AG09309 (cell line): ENCODE measurements at regions not wholly inside any gene's neighbourhood (a gene's known extent, or its start where the extent isn't known, plus 50 kb on each side); places are given as distances from the start of the nearest gene placed in this dataset.

ENCODE experiments used
- DNase-seq: peaks from one replicate; pipeline ENCODE4 v3.0.0-alpha.2; 2010; ENCODE audit warnings: low read depth
- H3K4me3 ChIP-seq: 2 replicates; pipeline ENCODE4 v1.5.1; 2011; ENCODE audit warnings: mild to moderate bottlenecking, low read depth, low read length, moderate library complexity; ENCODE audit not compliant: control insufficient read depth
- CTCF ChIP-seq: IDR thresholded peaks from 2 replicates; pipeline ENCODE4 v1.5.1; 2011; ENCODE audit warnings: mild to moderate bottlenecking, low read depth, low read length, inconsistent platforms; ENCODE audit not compliant: insufficient read depth, control insufficient read depth; ENCODE audit errors: missing control alignments

GRCh38 chr1:38138498-38139233 lies 92.1 kb upstream of the POU3F1 start:
- H3K4me3 ChIP-seq: no peak overlapping the region
- peak; percentile 37 for TF ChIP-seq CTCF
- DNase-seq: peak; percentile 94

- DNase-seq: no peak
- H3K4me3 ChIP-seq: no peak overlapping the region
- TF ChIP-seq CTCF: no peak
Measured at GRCh38 chr1:38137164-38137563, 90.6 kb upstream of the POU3F1 start.

- DNase-seq: no peak
- H3K4me3 ChIP-seq: no peak overlapping the region
- TF ChIP-seq CTCF: no peak
Measured at GRCh38 chr1:38135625-38136414, 89.2 kb upstream of the POU3F1 start.

DNA sequence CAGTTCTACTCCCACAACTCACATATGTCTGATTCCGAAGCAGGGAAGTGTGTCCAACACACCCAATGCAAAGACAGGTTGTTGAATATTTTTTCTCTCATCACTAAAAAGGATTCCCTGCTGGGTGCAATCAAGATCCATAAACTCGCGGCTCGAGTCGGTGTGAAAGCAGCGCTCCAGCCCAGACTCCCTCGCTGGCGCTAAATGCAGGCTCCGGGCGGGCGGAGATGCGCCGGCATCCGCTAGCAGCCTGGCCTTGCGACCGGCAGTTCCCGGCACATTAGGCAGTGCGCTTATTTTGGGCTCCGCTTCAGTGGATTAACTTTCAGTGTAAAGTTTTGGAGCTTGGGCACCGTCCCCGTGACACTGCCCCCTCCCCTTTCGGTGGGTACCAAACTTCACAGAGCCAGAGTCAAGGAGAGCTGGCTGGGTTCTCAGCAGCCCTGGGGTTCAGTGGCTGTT lies 87.7 kb upstream of the POU3F1 start:
- no peak for DNase-seq

DNA sequence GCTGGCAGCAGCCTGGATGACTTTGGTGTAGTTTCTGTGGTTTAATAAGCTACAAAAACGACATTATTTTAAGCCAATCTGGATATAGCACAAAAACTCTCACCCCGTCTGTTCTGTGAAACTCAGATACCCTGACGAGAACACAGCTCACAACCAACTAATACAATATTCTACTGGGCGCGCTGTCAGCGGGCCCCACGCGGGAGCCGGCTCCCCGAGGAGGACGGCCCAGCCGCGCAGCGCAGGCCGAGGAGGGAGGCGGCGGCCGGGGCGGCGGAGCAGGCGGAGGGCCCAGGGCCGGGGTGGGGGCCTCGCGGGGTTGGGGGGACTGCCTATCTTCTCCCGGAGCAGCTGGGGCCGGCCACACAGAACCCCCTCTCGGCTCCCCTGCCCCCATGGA lies 87.2 kb upstream of the POU3F1 start:
- DNase-seq: no peak
- H3K4me3 ChIP-seq: no peak overlapping the region
- TF ChIP-seq CTCF: no peak

More for the DNA sequence above, 87.7 kb upstream of the POU3F1 start:
- TF ChIP-seq CTCF: no peak
- no peak overlapping the region for H3K4me3 ChIP-seq

DNA sequence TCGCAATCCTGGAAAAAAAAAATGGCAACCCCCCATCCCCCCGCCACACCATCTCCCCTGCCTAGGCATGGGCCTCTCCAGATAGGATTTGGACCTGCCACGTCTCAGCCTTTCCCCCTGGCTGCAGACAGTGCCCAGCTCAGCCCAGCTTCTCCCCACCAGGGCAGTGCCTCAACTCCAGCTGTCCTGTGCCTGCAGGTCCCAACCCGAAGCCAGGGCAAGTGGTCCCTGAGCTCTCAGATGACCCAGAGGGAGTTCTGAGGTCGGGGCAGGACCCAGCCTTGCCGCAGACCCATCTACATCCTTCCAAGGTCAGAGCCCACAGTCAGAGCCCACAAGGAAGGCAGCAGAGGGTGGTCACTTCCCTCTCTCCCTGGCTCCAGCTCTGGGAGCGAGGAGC lies 86.7 kb upstream of the POU3F1 start:
- no peak overlapping the region for H3K4me3 ChIP-seq
- TF ChIP-seq CTCF: no peak
- no peak for DNase-seq
